OCI-LY1 (cell line): ENCODE measurements at regions not wholly inside any gene's neighbourhood (a gene's known extent, or its start where the extent isn't known, plus 50 kb on each side); places are given as distances from the start of the nearest gene placed in this dataset.

Experiments
- H2AFZ ChIP-seq: fragments of 200-600 bp; sonication (generic), shearing (Covaris generic); 2 replicates; pipeline ENCODE4 v1.6.0; 2014; ENCODE audit warnings: antibody characterized with exemption, mild to moderate bottlenecking, low read length
- H3F3A ChIP-seq: fragments of 200-600 bp; sonication (generic), shearing (Covaris generic); 2 replicates; pipeline ENCODE4 v1.6.0; 2014; ENCODE audit warnings: mild to moderate bottlenecking, antibody characterized with exemption, low read length, moderate library complexity; ENCODE audit not compliant: insufficient read depth
- H3K27ac ChIP-seq: fragments of 200-600 bp; sonication (generic); 2 replicates; pipeline ENCODE4 v1.5.1; 2014; ENCODE audit warnings: low read length, mixed run types, mild to moderate bottlenecking, low read depth; ENCODE audit not compliant: poor library complexity, severe bottlenecking
- H3K27me3 ChIP-seq: fragments of 200-600 bp; sonication (generic); 2 replicates; pipeline ENCODE4 v1.6.0; 2014; ENCODE audit warnings: antibody characterized with exemption, mild to moderate bottlenecking, low read length, moderate library complexity; ENCODE audit not compliant: insufficient read depth
- H3K36me3 ChIP-seq: fragments of 200-600 bp; sonication (generic); 2 replicates; pipeline ENCODE4 v1.6.1; 2014; ENCODE audit warnings: mild to moderate bottlenecking, antibody characterized with exemption, low read length, moderate library complexity, mixed read lengths; ENCODE audit not compliant: insufficient read depth
- H3K4me1 ChIP-seq: fragments of 200-600 bp; sonication (generic); 2 replicates; pipeline ENCODE4 v1.5.1; 2014; ENCODE audit warnings: mild to moderate bottlenecking, low read length, moderate library complexity; ENCODE audit not compliant: insufficient read depth, severe bottlenecking
- H3K4me2 ChIP-seq: fragments of 200-600 bp; sonication (generic), shearing (Covaris generic); 2 replicates; pipeline ENCODE4 v1.6.1; 2014; ENCODE audit warnings: low read length
- H3K4me3 ChIP-seq: fragments of 200-600 bp; sonication (generic); 2 replicates; pipeline ENCODE4 v1.5.1; 2014; ENCODE audit warnings: low read length, low read depth, mild to moderate bottlenecking, mixed read lengths; ENCODE audit not compliant: poor library complexity, severe bottlenecking
- H3K79me2 ChIP-seq: fragments of 200-600 bp; shearing (Covaris generic); 2 replicates; pipeline ENCODE4 v1.6.1; 2016; ENCODE audit warnings: mixed run types, low read length, mixed read lengths; ENCODE audit not compliant: insufficient read depth
- H3K9ac ChIP-seq: fragments of 200-600 bp; sonication (generic), shearing (Covaris generic); 2 replicates; pipeline ENCODE4 v1.6.1; 2014; ENCODE audit warnings: mild to moderate bottlenecking, low read length, mixed read lengths
- H3K9me2 ChIP-seq: fragments of 200-600 bp; sonication (generic), shearing (Covaris generic); 2 replicates; pipeline ENCODE4 v1.6.1; 2014; ENCODE audit warnings: low read depth, mild to moderate bottlenecking, low read length, mixed read lengths
- H3K9me3 ChIP-seq: fragments of 200-600 bp; shearing (Covaris generic); 2 replicates; pipeline ENCODE4 v1.6.1; 2014; ENCODE audit warnings: low read length, mixed read lengths
- H4K20me1 ChIP-seq: fragments of 200-600 bp; sonication (generic), shearing (Covaris generic); 2 replicates; pipeline ENCODE4 v1.6.0; 2016; ENCODE audit warnings: mild to moderate bottlenecking, low read length; ENCODE audit not compliant: insufficient read depth
- EZH2 ChIP-seq: fragments of 200-600 bp; sonication (generic), shearing (Covaris generic); IDR thresholded peaks from 2 replicates; pipeline ENCODE4 v1.8.0; 2017; ENCODE audit warnings: borderline replicate concordance, mixed run types, mild to moderate bottlenecking, antibody characterized with exemption, low read length, moderate library complexity, mixed read lengths
- TF ChIP-seq, protein P1 (sequence below): fragments of 200-600 bp; sonication (generic), shearing (Covaris generic); IDR thresholded peaks from 2 replicates; pipeline ENCODE4 v1.5.1; 2017; ENCODE audit warnings: mild to moderate bottlenecking, antibody characterized with exemption, low read length, moderate library complexity, mixed read lengths

DNA sequence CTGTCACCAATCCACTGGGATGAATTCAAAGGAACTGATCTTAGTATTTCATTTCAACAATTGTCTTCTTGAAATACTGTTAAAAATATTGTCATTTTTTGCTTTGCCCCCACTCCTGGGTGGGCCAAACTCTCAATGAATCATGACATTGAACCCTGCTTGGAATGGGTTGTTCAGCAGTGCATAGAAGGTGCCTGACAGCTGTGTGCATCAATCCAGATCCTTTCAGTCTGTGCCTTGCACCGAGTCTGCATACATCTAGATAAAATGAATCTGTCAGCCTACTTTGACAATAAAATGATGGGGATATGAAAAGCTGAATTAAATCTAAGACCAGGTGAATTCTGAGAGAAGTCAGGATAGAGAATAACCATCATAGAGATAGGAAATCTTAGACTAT is 706.6 kb downstream of the CBLN2 start:
- TF ChIP-seq, protein P1, sequence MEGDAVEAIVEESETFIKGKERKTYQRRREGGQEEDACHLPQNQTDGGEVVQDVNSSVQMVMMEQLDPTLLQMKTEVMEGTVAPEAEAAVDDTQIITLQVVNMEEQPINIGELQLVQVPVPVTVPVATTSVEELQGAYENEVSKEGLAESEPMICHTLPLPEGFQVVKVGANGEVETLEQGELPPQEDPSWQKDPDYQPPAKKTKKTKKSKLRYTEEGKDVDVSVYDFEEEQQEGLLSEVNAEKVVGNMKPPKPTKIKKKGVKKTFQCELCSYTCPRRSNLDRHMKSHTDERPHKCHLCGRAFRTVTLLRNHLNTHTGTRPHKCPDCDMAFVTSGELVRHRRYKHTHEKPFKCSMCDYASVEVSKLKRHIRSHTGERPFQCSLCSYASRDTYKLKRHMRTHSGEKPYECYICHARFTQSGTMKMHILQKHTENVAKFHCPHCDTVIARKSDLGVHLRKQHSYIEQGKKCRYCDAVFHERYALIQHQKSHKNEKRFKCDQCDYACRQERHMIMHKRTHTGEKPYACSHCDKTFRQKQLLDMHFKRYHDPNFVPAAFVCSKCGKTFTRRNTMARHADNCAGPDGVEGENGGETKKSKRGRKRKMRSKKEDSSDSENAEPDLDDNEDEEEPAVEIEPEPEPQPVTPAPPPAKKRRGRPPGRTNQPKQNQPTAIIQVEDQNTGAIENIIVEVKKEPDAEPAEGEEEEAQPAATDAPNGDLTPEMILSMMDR, result no peak
- no peak for TF ChIP-seq EZH2
- no peaks in the 10 kb centered on the region for H3K9me2 ChIP-seq
- H3K79me2 ChIP-seq, result no peaks in the 10 kb centered on the region
- H3K9me3 ChIP-seq, result no peaks in the 10 kb centered on the region
- no peaks in the 10 kb centered on the region for H3K36me3 ChIP-seq
- H3F3A ChIP-seq, result no peaks in the 10 kb centered on the region
- H3K4me3 ChIP-seq, result no peak overlapping the region
- H2AFZ ChIP-seq, result no peak overlapping the region
- H3K27me3 ChIP-seq, result no peaks in the 10 kb centered on the region
- H3K4me1 ChIP-seq, result no peaks in the 10 kb centered on the region
- H4K20me1 ChIP-seq, result no peaks in the 10 kb centered on the region
- no peak overlapping the region for H3K4me2 ChIP-seq
- no peak overlapping the region for H3K9ac ChIP-seq
- no peak overlapping the region for H3K27ac ChIP-seq

DNA sequence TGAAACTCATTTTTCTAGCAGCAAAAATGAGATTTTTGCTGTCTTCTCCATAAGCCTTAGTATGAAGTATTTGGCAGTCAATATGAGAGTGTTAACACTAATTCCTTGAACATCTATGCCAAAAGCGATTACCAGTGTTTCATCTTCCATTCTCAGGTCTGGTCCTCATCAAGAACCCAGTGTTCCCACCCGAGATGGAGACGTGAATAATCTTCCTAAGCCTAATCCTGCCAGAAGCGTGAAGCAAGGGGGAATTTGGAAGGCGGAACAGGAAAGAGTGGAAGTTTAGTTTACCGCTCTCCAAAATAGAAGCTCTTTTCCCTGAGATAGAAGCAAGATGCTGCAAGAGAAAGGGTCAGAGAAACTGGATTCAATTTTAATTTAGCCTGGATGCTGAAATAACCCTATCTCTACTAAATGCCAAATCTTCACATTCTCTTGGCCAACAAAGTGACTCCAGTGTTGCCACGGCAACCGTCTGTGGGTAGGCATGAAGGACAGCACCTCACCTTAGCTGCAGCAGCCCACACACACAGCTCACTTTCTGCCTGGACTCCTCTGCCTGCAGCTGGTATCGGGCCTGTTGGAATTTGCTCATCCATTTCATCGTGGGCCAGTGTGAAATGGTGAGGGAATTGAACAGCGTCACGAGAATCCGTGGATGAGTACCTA is 711.1 kb downstream of the CBLN2 start:
- H3K9me2 ChIP-seq, result no peaks in the 10 kb centered on the region
- H3K27ac ChIP-seq, result no peak overlapping the region
- H3F3A ChIP-seq, result no peaks in the 10 kb centered on the region
- TF ChIP-seq, protein P1, result no peak
- TF ChIP-seq EZH2, result no peak
- no peak overlapping the region for H3K4me3 ChIP-seq
- H3K36me3 ChIP-seq, result no peaks in the 10 kb centered on the region
- H3K4me1 ChIP-seq, result no peaks in the 10 kb centered on the region
- no peak overlapping the region for H3K4me2 ChIP-seq
- H4K20me1 ChIP-seq, result no peaks in the 10 kb centered on the region
- no peaks in the 10 kb centered on the region for H3K27me3 ChIP-seq
- no peak overlapping the region for H3K9ac ChIP-seq
- no peaks in the 10 kb centered on the region for H3K79me2 ChIP-seq
- no peak overlapping the region for H2AFZ ChIP-seq
- H3K9me3 ChIP-seq, result no peaks in the 10 kb centered on the region

DNA sequence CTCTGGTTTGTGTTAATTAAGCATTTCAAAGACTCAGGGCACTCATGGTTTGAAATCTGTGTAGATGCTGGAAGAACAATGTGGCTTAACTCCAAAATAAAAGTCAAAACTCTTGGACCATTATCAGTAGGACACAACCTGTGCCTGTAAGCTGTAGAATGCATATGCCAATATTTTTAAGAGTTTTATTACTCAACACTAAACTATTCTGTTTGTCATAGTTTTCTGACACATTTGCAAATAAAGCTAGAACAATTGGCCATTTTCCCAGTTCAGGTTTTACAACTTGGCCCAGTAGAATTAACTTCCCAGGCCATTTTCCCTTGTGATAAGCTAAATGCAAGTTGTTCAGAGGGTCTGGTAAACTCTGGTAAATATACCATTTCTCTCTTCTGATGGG is 713.1 kb downstream of the CBLN2 start:
- Histone ChIP-seq H4K20me1 (no peaks in the 10 kb centered on the region), H3K27ac (no peak overlapping the region), H3K9me2 (no peaks in the 10 kb centered on the region), H2AFZ (no peak overlapping the region), H3K4me1 (no peaks in the 10 kb centered on the region), H3K27me3 (no peaks in the 10 kb centered on the region), H3K36me3 (no peaks in the 10 kb centered on the region), H3K4me2 (no peak overlapping the region), H3F3A (no peaks in the 10 kb centered on the region), H3K9me3 (no peaks in the 10 kb centered on the region), H3K4me3 (no peak overlapping the region), H3K9ac (no peak overlapping the region), H3K79me2 (no peaks in the 10 kb centered on the region)
- no peak for TF ChIP-seq EZH2
- TF ChIP-seq, protein P1, result no peak
